ELR (cell line): ENCODE measurements at regions not wholly inside any gene's neighbourhood (a gene's known extent, or its start where the extent isn't known, plus 50 kb on each side); places are given as distances from the start of the nearest gene placed in this dataset.

Source experiments
- DNase-seq: peaks from one replicate; pipeline ENCODE4 v3.0.0-alpha.2; 2015; ENCODE audit warnings: low read depth

DNA sequence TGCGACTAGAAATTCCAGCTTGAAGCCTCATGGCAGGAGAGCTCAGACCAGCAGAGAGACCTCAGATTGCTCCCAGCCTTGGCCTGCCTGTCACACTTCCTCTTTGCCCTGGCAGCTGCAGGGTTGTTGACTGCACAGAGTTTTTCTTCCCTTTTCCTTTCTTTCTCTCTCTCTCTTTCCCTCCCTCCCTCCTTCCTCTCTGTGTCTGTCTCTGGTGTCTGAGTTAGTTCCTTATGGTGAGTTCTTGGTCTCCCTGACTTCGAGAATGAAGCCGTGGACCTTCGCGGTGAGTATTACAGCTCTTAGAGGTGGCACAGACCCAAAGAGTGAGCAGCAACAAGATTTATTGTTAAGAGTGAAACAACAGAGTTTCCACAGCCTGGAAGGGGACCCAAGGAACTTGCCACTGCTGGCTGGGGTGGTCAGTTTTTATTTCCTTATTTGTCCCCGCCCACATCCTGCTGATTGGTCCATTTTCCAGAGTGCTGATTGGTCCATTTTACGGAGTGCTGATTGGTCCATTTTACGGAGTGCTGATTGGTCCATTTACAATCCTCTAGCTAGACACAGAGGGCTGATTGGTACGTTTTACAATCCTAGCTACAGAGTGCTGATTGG is 266.3 kb downstream of the RPS24 start:
- no peak for DNase-seq

DNA sequence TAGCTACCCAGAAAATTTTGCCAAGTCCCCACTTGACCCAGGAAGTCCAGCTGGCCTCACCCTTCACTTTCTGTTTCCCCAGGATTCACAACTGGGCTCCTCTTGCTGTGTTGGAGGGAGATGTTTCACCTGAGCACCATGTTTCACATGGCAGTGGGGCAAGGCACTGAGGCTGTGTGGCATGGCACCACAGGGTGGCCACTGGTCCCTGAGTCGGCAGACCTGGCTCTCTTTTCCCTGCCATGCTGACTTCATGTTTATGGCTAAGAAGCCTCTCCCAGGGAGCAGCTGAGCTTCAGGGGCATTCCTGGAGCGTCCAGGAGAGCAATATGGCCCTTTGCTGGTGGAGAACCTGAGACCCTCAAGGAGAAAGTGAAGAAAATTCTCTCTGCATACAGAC is 266.9 kb downstream of the RPS24 start:
- DNase-seq = no peak

DNA sequence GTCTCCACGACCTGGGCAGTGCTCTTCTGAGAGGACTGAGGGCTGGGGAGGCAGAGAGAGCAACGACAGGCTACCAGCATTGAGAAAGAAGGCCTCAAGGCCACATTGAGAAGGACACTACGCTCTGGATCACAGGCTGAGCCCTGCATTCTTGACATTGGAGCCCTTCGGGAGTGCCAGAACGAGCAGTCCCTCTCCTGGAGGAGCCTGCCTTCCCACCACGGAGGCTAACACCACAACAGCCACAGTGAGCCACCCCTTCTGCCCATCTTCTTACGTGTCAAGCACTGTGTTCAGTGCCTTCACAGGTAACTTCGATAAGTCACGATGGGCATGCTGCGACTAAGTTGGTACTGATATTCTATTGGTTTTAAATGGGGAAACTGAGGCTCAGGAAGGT is 267.8 kb downstream of the RPS24 start:
- no peak for DNase-seq

DNA sequence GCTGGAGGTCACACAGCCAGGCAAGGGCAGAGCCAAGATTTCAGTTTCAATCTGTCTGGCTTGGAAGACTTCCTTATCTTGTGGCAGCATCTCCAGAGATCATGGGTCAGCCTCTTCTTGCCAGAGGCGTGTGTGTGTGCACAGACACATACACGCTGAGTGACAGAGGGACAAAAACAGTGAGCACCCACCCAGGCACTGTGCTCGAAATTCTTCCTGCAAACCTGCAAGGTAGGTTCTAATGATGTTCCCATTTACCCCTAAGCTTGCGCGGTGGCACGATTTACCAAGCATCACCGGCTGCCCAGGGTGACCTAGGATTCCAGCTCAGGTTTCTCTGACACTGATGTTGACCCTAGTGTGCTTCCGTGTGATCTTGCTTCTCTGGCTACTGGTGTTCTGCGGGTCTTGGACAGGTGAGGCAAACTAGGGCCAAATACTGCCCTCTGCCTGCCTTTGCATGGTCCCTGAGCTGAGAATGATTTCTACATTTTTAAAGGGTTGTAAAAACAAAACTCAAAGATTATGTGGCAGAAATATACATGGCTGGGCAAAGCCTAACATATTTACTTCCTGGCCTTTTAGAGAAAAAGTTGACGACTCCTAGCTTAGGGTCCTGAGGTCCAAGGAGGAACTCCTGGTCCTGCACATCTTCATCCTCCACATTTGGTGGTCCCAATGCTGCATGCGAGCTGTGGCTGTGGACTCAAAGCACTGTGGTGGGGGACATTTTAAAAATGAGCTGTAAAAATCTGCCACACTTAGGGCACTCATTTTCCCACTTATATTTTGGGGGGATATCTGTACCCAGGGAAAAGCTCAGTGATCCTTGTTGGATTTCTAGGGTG is 268.5 kb downstream of the RPS24 start:
- peak; percentile 19 for DNase-seq

DNA sequence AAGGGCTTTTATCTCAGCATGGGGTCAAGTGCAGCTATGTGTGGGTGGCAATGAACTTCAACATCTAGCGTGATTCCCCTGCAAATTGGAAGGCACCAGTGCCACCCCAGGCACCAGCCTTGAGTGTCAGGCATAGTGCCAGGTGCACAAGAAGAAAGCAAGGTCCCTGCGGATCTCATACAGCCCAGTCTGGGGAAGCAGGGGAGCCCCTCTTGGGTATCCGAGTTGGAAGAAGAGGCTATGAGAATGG is 269.0 kb downstream of the RPS24 start:
- DNase-seq = no peak

DNA sequence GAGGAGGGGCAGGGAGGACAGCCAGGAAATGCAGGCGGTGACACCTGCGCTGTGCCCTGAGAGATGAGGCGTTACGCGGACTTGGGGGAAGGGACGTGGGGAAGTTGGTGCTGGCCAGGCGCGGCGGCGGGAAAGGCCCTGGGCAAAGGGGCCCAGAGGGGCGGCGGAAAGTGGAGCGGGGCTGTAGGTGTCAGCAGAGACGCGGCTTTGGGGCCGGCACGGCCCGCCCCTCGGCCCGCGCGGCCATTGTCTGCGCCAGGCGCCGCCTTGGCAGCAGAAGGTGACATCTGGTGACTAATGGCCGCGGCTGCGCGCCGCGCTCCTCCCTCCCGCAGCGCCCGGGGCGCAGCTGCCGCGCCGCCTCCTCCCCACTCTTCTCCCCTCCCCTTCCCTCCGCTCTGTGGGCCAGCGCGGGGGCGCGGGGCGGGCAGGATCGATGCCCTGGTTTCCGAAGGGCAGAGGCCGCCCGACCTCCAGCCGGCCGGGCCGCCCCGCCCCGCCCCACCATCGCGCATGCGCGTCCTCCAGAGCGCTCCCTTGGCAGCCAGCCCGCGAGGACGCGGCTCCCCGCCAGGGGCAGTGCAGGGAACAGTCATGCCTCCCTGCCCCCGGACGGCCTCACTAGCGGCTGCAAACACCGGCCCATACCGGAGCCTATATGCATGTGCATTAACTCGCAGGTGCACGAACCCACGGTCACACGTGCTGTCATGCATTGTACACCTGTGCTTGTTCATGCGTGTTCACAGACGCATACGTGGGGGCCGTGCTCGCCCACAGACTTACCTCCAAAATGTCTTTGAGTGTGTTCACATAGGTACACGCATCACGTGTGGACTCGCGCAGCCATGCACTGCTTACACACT is 269.6 kb downstream of the RPS24 start:
- peak; percentile 91 for DNase-seq

DNA sequence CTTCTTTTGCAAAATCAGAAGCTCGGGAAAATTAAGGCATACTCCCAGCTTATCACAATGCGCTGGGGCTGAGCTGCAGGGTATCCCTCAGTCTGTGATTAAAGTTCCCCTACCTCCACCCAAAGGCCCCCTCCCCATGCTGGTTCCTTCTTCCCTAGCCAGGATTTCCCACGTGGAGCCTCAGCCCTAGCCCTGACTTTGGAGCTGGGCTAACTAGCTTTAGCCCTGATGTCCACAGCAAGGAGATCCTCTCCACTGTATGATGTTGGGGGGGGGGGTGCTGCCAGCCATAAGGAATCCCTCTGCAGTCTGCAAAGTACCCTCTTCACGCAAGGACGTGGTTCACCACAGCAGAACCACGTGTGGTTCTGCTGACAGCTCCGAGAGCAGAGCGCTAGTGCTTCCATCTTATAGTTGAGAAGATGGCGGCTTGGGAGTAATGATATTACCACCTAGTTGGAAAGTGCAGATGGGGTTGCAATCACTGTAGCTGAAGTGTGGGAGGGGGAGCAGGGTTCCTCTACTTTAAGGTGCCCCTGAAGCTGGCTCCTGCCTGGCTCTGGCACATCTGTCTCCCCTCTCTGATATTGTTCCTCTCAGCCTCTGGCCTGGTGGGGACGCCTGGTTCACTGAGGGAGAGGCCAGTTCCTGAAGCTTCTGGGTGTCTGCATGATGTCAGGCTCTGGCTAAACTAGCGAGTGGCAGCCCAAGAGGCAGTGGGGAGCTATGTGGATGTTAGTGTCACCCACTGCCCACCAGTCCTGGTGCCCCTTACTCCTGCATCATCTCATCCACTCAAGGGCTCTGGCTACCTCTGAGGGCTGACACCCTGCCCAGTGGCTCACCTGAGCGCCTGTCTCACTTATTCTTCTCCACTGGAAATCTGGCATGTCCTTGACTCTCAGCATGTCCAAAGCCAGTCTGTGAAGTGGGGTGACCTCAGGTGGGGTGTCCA is 270.7 kb downstream of the RPS24 start:
- DNase-seq = no peak

DNA sequence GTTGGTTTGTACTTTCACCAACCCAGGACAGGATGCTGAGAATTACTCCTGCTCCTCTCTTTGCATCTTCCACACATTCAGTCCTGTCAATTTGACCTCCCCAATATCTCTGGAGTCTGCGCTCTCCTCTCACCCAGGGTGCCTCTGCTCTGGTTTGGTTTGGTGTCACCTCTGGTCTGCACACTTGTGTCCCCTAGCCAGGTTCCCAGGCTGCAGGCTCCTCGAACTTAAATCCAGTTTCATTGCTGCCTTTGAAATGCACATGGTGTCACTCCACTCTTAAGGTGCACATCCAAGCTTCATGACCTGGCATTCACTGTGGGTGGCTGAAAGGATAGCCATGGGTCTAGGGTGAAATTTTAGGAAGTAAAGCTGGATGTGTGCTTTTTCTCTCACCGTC is 271.6 kb downstream of the RPS24 start:
- no peak for DNase-seq

DNA sequence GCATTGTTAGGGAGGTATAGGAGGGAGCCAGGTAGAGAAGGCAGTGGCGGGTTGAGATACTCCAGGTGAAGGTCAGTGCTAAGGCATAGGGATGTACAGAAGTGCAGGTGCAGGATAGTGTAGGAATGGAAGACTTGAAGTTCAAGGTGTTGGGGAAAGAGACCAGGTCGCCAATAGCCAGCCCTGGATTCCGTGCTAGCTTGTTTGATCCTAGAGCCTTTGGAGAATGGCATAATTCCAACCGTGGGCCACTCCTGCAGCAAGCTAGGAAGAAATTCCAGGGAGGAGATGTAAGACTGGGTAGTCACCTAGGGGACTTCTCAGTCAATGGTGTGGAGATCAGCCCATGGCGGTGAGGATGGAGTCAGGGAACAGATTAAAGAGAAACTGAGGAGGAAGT is 272.7 kb downstream of the RPS24 start:
- no peak for DNase-seq

DNA sequence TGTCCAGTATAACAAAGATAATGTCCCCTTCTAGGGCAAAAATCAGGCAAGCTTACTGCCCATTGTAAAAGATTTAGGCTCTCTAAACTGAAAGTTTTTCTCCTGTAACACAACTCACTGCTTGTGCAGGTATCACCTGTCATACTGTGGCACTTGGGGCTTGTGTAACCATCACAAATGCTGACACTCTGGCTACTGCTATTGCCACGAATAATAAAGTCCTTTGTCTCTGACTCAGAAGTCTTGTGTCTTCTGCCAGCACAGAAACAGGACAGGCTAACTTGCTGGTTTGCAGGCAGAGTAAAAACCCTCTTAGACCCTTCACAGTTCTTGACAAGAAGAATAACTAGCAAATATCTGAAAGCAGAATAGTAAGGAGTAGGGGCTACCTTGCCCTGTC is 273.9 kb downstream of the RPS24 start:
- DNase-seq = no peak

DNA sequence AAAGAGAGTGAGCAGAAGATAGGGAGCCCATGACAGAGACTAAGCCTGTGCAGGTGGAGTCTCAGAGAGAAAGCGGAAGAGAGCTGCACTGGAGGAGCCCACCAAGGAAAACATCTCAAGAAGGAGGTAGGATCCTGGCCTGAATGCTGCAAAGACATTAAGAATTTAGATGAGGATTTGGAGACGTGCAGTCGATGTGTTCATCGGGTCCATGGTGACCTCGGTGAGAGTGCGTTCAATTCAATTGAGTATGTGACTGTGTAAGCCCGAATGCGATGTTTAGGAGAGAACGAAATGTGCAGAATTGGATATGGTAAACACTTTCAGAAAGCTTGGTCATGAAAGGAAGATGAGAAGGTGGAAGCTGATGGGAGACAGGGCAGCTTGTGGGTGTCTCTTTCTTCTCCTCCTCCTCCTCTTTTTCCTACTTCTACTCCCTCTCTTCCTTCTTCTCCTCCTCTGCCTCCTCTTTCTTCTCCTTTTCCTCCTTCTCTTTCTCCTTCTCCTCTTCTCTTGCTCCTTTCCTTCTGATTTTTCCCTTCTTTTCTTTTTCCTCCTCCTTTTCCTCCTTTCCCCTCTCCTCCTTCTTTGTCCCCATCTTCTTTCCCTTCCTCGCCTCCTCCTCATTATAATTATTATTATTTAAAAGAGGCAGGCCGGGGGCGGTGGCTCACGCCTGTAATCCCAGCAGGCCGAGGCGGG is 276.0 kb downstream of the RPS24 start:
- DNase-seq = no peak

DNA sequence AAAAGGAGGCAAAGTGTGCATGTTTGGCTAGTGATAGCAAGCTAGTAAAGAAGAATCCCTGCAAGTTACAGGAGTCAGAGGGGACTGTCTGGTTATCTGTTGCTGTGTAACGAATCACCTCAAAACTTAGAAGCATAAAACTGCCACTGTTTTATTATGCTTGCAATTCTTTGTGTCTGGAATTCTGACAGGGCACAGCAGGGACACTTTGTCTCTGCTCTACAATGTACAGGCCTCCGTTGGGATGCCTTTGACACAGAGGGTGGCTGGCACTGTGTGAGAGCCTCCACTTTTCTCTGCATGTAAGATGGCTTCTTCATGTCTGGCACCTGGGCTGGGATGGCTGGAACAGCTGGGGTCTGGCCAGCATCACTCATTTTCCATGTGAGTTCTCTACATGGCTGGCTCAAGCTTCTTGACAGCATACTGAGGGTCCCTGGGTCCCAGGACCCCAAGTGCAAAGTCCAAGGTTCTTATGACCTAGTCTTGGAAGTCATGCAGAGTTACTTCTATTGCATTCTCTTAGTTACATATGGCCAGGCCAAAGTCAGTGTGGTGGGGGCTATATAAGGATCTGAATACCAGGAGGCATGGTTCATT is 276.9 kb downstream of the RPS24 start:
- DNase-seq = no peak

DNA sequence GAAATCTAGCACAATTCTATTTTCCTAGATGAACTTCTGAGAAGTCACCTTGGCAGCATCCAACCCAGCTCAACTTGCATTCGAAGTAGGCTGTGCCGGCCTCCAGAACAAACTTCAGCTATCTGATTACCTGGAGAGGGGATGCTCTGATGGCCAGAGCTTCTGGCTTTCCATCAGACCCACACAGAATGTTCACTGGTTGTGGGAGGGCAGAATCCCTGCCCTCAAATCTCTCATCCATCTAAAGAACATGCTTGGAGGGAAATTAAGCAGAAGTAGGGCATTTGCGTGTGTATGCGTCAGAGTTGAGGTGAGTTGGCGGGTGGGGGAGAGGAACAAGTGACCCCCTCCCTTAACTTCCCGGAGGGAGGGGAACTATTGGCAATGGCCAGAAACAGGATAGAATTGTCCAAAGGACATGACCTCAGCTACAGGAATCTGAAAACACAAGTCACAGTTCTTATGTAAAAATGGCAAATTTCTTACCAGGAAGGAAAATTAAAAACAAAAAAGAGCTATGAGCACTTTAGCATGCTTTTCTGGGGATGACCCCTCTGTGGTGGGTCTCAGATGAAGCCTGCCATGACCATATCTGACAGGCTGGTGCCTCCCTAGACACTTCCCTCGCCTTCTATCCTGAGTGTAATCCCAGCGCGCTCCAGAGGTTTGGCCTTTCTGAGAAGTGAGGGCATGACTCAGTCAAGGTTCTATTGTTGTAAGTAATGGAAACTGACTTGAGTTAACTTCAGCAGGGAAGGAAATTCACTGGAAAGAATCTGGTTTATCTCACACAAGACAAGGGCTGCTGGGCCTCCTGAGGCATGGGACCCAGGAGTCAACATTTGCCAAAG is 278.8 kb downstream of the RPS24 start:
- DNase-seq = no peak

DNA sequence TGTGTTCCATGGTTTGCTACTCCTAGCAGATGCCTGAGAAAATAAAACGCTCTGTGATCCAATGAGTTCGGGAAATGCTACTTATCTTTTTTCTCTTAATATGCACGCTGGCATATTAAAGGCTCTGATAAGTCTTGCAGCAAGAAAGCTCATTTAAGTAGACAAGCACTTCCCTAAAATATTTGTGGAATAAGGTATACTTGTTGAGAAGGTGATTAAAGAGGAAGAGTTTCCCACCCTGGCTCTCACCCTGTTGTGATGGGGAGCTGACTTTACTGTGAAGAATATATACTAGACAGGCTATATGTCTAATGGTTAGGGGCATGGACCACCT is 279.4 kb downstream of the RPS24 start:
- no peak for DNase-seq

DNA sequence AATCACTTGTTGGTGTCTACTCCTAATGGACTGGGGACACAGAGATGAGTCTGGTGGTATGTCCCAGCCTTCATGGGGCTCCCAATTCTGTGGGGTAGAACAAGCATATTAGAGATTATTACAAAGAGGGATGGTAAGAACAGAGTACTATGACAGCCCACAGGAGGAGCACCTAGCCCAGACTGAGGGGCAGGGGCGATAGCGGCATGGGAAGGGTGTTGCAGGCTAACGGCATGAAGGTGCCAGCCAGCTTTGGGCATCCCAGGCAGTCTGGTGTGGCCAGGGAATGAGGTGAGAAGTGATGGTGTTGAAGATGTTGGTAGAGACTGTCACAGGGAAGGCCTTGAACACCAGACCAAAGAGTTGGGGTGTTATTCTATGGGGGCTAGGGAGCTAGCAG is 280.0 kb downstream of the RPS24 start:
- DNase-seq = no peak

DNA sequence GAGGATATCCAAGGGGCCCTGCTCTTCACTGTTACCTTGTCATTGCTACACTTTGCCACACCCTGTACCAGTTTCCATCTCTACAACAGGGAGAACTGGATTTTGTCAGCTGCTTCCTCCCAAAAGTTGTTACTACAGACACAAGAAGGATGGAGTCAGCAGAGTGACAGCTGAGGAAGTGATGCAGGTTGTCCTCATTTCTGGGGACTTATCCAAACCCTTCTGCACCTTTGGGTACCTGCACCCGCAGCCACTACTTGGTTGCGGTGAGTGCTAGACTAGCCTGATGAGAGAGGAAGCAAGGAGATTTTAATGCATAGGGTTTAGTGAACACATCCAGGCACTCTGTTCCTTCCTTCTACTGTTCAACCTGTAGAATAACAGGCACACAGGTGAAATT is 281.0 kb downstream of the RPS24 start:
- no peak for DNase-seq

DNA sequence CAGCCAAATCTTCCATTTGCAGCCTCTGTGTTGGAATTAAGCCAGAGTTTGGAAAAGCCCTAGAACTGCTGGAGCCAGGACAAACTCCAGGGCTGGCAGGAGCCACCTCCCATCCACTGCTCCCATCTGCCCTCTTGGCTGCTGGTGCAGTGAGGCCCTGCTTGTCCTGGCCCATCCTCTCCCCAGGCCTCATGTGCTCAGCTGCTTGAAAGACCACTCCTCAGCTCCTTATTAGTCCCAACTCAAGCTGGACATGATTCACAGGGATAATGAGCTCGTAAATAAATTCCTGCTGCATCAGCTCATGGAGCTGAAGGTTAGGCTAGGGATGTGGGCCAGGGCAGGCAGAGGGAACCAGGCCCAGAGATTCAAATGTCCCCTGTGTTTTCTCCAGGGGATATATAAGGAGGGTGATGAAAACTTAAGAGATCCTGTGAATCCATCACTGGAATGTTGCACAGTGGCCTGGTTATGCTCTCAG is 282.8 kb downstream of the RPS24 start:
- DNase-seq = peak; percentile 35

DNA sequence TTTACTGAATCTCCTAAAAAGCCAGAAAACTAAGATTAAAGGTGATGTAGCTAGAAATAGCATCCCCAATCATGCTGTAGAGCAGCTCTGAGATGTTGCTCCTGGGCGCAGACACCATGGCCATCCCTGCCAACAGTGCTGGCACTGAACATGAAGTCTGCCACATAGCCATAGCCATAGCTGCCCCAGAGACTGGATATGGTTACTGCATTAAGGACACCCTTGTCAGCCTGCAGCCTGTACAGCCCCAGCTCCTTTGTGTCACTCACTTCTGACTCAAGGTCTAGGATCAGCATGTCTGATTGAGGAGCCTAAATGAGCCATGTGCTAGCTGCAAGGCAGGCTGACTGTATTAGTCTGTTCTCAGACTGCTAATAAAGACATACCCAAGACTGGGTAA is 284.6 kb downstream of the RPS24 start:
- DNase-seq = no peak

DNA sequence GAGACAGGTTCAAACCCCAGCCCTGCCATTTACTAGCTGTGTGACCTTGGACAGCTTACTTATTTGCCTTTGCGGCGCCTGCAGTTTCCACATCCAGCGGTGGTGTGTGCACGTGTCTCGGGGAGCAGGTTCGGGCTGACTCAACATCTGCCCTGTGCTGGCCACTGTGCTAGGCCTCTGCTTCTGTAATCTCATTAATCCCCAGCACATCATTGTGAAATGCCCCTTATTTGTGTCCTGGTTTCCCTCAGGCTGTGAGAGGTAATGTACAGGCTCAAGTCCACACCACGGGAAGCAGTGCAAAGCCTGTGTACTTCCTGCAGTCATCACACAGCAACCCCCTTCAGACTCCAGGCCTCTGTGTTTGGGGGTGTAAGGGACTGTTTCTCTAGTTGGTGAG is 285.7 kb downstream of the RPS24 start:
- DNase-seq = no peak

DNA sequence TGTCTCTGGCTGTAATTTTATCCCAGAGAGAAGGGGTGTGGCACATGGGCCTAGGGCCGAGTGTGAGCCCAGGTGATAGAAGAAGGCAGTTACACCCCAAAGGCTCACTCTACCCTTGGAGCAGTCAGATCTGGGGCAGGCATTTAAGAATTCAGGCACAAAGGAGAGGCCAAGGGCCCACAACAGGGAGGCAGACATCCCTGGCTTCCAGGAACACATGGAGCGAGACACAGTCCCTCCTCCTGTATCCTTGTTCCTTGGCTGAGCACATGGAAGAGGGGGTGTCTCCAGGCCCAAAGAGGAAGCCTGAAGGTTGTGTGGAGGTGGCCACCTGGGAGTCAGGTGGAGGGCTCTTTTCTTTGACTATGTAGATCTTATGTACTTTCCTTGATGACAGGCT is 286.2 kb downstream of the RPS24 start:
- no peak for DNase-seq
